ENCODE measurements at regions not wholly inside any gene's neighbourhood (a gene's known extent, or its start where the extent isn't known, plus 50 kb on each side); places are given as distances from the start of the nearest gene placed in this dataset.

- TF ChIP-seq CTCF (IDR thresholded peaks at IDR 0.05) (no peak), POLR2AphosphoS5 (IDR thresholded peaks at IDR 0.05; ENCODE audit: insufficient read depth in 1 of 2, low read depth in 1 of 2) (no peak), POLR2A (IDR thresholded peaks at IDR 0.05) (no peak)
These were observed 673.2 kb downstream of the UQCRFS1 start for GRCh38 chr19:28539759-28540158.

All from vagina (tissue), 2 donors.